HepG2 (cell line): ENCODE measurements at regions not wholly inside any gene's neighbourhood (a gene's known extent, or its start where the extent isn't known, plus 50 kb on each side); places are given as distances from the start of the nearest gene placed in this dataset.

Experiments
- ATAC-seq: fragments of 200-7000 bp; cut with Tn5 transposase; 3 replicates; pipeline ENCODE4 v1.9.1; 2020; ENCODE audit warnings: mild to moderate bottlenecking, moderate library complexity
- BruUV-seq: library from RNA; stranded (reverse); fragments of 400-500 nt; replicated peaks from 2 replicates; lab custom pipeline; 2021; lab: Mats Ljungman, UMichigan
- CTCF ChIA-PET: fragments of 300-600 bp; formaldehyde crosslinking; extraction: SDS; loops from one replicate; lab custom pipeline; 2021; ENCODE audit warnings: low total read pairs, inconsistent platforms, low intra/inter-chr PET ratio; lab: Yijun Ruan, JAX
- POLR2A ChIA-PET: fragments of 350-600 bp; sonication (Branson Sonifier 250); formaldehyde crosslinking; loops from one replicate; lab custom pipeline; 2020; ENCODE audit warnings: antibody characterized with exemption, inconsistent platforms; lab: Yijun Ruan, JAX
- DNase-seq: peaks from one replicate; pipeline ENCODE4 v3.0.0-alpha.2; 2015; ENCODE audit warnings: low spot score
- FAIRE-seq: peaks from 3 replicates; lab custom pipeline; 2011; peaks lifted over from hg19 to GRCh38; lab: Jason Lieb, UNC
- H2AFZ ChIP-seq: one replicate; pipeline ENCODE4 v1.6.1; 2011; ENCODE audit warnings: low read length, inconsistent platforms
- H3K27ac ChIP-seq: fragments of 300-600 bp; 3 replicates; pipeline ENCODE4 v1.8.0; 2011; ENCODE audit warnings: mixed run types, mild to moderate bottlenecking, mixed read lengths, low read length, inconsistent platforms; ENCODE audit not compliant: insufficient read depth; ENCODE audit errors: extremely low read length
- H3K27me3 ChIP-seq, 2 experiments: fragments of 200-600 bp in 1 of 2; 2 replicates in 1 of 2; 3 replicates in 1 of 2; pipeline versions ENCODE4 v1.6.0 to v1.8.0; 2011; ENCODE audit warnings: low read length in 2 of 2, mild to moderate bottlenecking in 2 of 2, moderate library complexity in 2 of 2, inconsistent platforms in 1 of 2; ENCODE audit not compliant: insufficient read depth in 2 of 2, control insufficient read depth in 1 of 2
- H3K36me3 ChIP-seq, 2 experiments: fragments of 200-600 bp in 1 of 2; replicated peaks in 1 of 2; 2 replicates in 1 of 2; 3 replicates in 1 of 2; pipeline versions ENCODE4 v1.5.1 to v1.8.0; 2011; ENCODE audit warnings: low read length in 2 of 2, inconsistent platforms in 1 of 2; ENCODE audit not compliant: insufficient read depth in 2 of 2, control insufficient read depth in 1 of 2
- H3K4me1 ChIP-seq: 2 replicates; pipeline ENCODE4 v1.5.1; 2012; ENCODE audit warnings: low read length, inconsistent platforms; ENCODE audit not compliant: insufficient read depth
- H3K4me2 ChIP-seq: 2 replicates; pipeline ENCODE4 v1.6.0; 2011; ENCODE audit warnings: low read depth, low read length, inconsistent platforms
- H3K4me3 ChIP-seq, 3 experiments: fragments of 200-600 bp in 1 of 3; sonication (generic), shearing (Covaris generic) in 1 of 3; replicated peaks in 1 of 3; 2 replicates each; pipeline ENCODE4 v1.5.1; 2011 to 2016; ENCODE audit warnings: low read length in 3 of 3, inconsistent platforms in 2 of 3, low read depth in 2 of 3, mild to moderate bottlenecking in 2 of 3, control low read depth in 1 of 3, mixed read lengths in 1 of 3; ENCODE audit not compliant: insufficient read depth in 1 of 3
- H3K79me2 ChIP-seq: one replicate; pipeline ENCODE4 v1.6.1; 2011; ENCODE audit warnings: low read length, inconsistent platforms; ENCODE audit not compliant: insufficient read depth
- H3K9ac ChIP-seq: 2 replicates; pipeline ENCODE4 v1.6.0; 2011; ENCODE audit warnings: mild to moderate bottlenecking, low read depth, low read length, inconsistent platforms; ENCODE audit not compliant: insufficient read depth
- H3K9me3 ChIP-seq: 2 replicates; pipeline ENCODE4 v1.5.1; 2012; ENCODE audit warnings: mild to moderate bottlenecking, low read length
- H4K20me1 ChIP-seq: 2 replicates; pipeline ENCODE4 v1.6.0; 2011; ENCODE audit warnings: inconsistent platforms, mild to moderate bottlenecking, low read length, moderate library complexity; ENCODE audit not compliant: insufficient read depth
- GATAD2A ChIP-seq: IDR thresholded peaks from 2 replicates; pipeline ENCODE4 v1.6.1; 2016
- MAX ChIP-seq: IDR thresholded peaks from 2 replicates; pipeline ENCODE4 v1.6.1; 2012; ENCODE audit warnings: inconsistent platforms
- MBNL3 ChIP-seq: fragments of 250-450 bp; sonication (Bioruptor Pico); conservative IDR thresholded peaks from 2 replicates; pipeline ENCODE4 v1.8.0; 2022; ENCODE audit warnings: mild to moderate bottlenecking, inconsistent platforms
- MYNN ChIP-seq: sonication (generic); formaldehyde crosslinking; IDR thresholded peaks from 2 replicates; pipeline ENCODE4 v1.4.0; 2020; ENCODE audit warnings: mild to moderate bottlenecking, low read depth, missing genetic modification reagents
- NFRKB ChIP-seq: fragments of 450-650 bp; IDR thresholded peaks from 2 replicates; pipeline ENCODE4 v1.6.1; 2017
- NR2C2 ChIP-seq: sonication (generic); formaldehyde crosslinking; IDR thresholded peaks from 2 replicates; pipeline ENCODE4 v1.4.0; 2020; ENCODE audit warnings: missing genetic modification reagents, mild to moderate bottlenecking, moderate library complexity, borderline replicate concordance
- POLR2AphosphoS2 ChIP-seq: IDR thresholded peaks from 2 replicates; pipeline ENCODE4 v1.6.1; 2011; ENCODE audit warnings: low read depth, low read length, improper control_type of control experiment
- SOX13 ChIP-seq, 3 experiments: fragments of 450-650 bp in 1 of 3; sonication (generic) in 1 of 3; formaldehyde crosslinking in 1 of 3; IDR thresholded peaks in 2 of 3; conservative IDR thresholded peaks in 1 of 3; 2 replicates each; pipeline versions ENCODE4 v1.5.0 to v1.6.1; 2016 to 2020; ENCODE audit warnings: antibody characterized with exemption in 1 of 3, mild to moderate bottlenecking in 1 of 3, missing compliant biosample characterization in 1 of 3, missing genetic modification reagents in 1 of 3, moderate library complexity in 1 of 3
- ZNF224 ChIP-seq: sonication (generic); formaldehyde crosslinking; IDR thresholded peaks from 2 replicates; pipeline ENCODE4 v1.5.0; 2020; ENCODE audit warnings: mild to moderate bottlenecking, missing genetic modification reagents
- ZNF543 ChIP-seq: sonication (generic); formaldehyde crosslinking; IDR thresholded peaks from 2 replicates; pipeline ENCODE4 v1.4.0; 2020; ENCODE audit warnings: mild to moderate bottlenecking, missing genetic modification reagents
- ZNF546 ChIP-seq: sonication (generic); formaldehyde crosslinking; conservative IDR thresholded peaks from 2 replicates; pipeline ENCODE4 v1.8.1; 2023; ENCODE audit warnings: mild to moderate bottlenecking, missing genetic modification reagents
- ZNF781 ChIP-seq: sonication (generic); formaldehyde crosslinking; IDR thresholded peaks from 2 replicates; pipeline ENCODE4 v1.5.1; 2020; ENCODE audit warnings: borderline replicate concordance, mild to moderate bottlenecking, missing genetic modification reagents; ENCODE audit errors: not compliant biosample characterization
- ZSCAN9 ChIP-seq: IDR thresholded peaks from 2 replicates; pipeline ENCODE4 v1.6.1; 2016; ENCODE audit warnings: borderline replicate concordance
- WGBS: methylation state at CpG from one replicate; pipeline ENCODE4 v1.1.6; 2017; ENCODE audit warnings: low lambda C conversion rate; 5-methylcytosine and 5-hydroxymethylcytosine counted together
- in situ Hi-C: cut with HindIII; loops from 2 replicates; pipeline ENCODE4 v1.10.0; 2017; ENCODE audit warnings: low pct_unique_long_range_greater_than_20kb; ENCODE audit not compliant: extremely low pct_ligation_motif_present
- intact Hi-C: fragments of 100-400 bp; cut with micrococcal nuclease; formaldehyde crosslinking; loops from one replicate; pipeline ENCODE4 v1.10.0; 2022; ENCODE audit not compliant: unreplicated experiment

DNA sequence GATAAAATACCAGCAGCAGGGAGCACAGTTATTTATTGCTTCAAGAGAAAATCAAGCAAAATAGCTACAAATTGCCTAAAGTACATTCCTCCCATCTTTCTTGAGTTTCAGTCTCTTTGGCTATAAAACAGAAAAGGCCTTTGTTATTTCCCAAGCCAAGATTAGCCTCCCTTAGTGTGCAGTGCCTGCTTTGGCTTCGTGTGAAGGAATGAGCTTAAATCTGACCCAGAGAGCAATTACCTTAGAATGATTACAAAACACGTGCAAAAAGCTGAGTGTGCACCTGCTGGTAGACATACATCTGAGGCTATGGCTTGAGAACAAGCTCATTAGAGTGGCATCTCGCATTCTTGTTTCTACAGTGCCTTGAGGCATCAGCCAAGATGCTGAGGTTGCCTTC is 250.8 kb downstream of the C4orf33 start:
- no peak for FAIRE-seq
- Histone ChIP-seq H3K4me3 (no peak overlapping the region), H3K9me3 (no peaks in the 10 kb centered on the region), H3K79me2 (no peaks in the 10 kb centered on the region), H3K9ac (no peak overlapping the region), H2AFZ (no peak overlapping the region), H3K36me3 (no peaks in the 10 kb centered on the region), H4K20me1 (no peaks in the 10 kb centered on the region; the same call in 1 of the 2 replicates), H3K27me3 (no peaks in the 10 kb centered on the region), H3K4me2 (no peak overlapping the region), H3K27ac (no peak overlapping the region), H3K4me1 (no peaks in the 10 kb centered on the region)
- no TSS peak for BruUV-seq
- in situ Hi-C loops, result no loop called here
- ChIA-PET CTCF (no interaction called here), POLR2A (no interaction called here)
- TF ChIP-seq POLR2AphosphoS2 (no peak), MYNN (CRISPR knock-in tag) (no peak), SOX13 (IDR thresholded peaks at IDR 0.05) (no peak), SOX13 (CRISPR knock-in tag; conservative IDR thresholded peaks at IDR 0.05 in 1 of 2, IDR thresholded peaks at IDR 0.05 in 1 of 2) (no peak), ZNF543 (CRISPR knock-in tag) (no peak), ZNF224 (CRISPR knock-in tag) (no peak), ZSCAN9 (no peak), GATAD2A (no peak), NR2C2 (no peak), NFRKB (no peak)
- DNase-seq, result no peak
- WGBS, result 0% methylated on average over 3 of the region's 3 CpGs
- intact Hi-C loops, result no loop called here
- ATAC-seq, result no peak

GRCh38 chr4:129350834-129351721 is 255.1 kb downstream of the C4orf33 start:
- Histone ChIP-seq H3K4me2 (no peak overlapping the region), H3K27me3 (no peaks in the 10 kb centered on the region), H4K20me1 (no peaks in the 10 kb centered on the region), H2AFZ (no peak overlapping the region), H3K9me3 (no peaks in the 10 kb centered on the region), H3K9ac (no peak overlapping the region), H3K4me3 (no peak overlapping the region), H3K36me3 (no peaks in the 10 kb centered on the region), H3K27ac (no peak overlapping the region), H3K79me2 (no peaks in the 10 kb centered on the region), H3K4me1 (no peaks in the 10 kb centered on the region)
- in situ Hi-C loops (no loop called here), intact Hi-C loops (no loop called here)
- no TSS peak for BruUV-seq
- TF ChIP-seq ZNF781 (CRISPR knock-in tag) (no peak), MBNL3 (CRISPR knock-in tag) (no peak), MAX (no peak), ZNF546 (CRISPR knock-in tag) (no peak)
- POLR2A ChIA-PET, result no interaction called here
- FAIRE-seq, result no peak
- CTCF ChIA-PET, result no interaction called here
- DNase-seq, result no peak
- WGBS, result 25% methylated on average over 8 of the region's 8 CpGs
- ATAC-seq, result no peak
